GM12864 (cell line): ENCODE measurements at regions not wholly inside any gene's neighbourhood (a gene's known extent, or its start where the extent isn't known, plus 50 kb on each side); places are given as distances from the start of the nearest gene placed in this dataset.

Experiments used
- DNase-seq: peaks from one replicate; pipeline ENCODE4 v3.0.0-alpha.2; 2011; ENCODE audit warnings: low read depth
- H3K4me3 ChIP-seq: 2 replicates; pipeline ENCODE4 v1.5.1; 2011; ENCODE audit warnings: mild to moderate bottlenecking, low read depth, low read length, control low read depth
- TF ChIP-seq, protein P1 (sequence below): IDR thresholded peaks from 2 replicates; pipeline ENCODE4 v1.5.1; 2011; ENCODE audit warnings: low read depth, mild to moderate bottlenecking, moderate library complexity, low read length, control low read depth, inconsistent platforms; ENCODE audit errors: missing control alignments

DNA sequence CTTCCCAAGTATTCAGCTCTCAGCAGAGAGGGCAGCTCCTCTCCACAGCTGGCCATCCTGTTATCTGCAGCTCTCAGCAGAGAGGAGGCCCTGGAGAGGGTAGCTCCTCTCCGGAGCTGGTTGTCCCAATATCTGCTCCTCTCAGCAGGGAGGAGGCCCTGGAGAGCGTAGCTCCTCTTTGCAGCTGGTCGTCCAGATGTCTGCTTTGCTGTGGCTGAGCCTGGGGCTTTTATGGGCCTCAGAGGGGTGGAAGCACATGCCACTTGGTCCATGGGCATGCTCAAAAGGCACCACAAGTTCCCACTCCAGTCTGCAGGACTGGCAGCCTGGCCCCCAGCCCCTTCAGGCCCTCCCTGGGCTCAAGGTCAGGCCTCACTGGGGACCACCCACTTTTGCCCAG lies 314.3 kb downstream of the KCNJ2 start:
- DNase-seq: no peak
- TF ChIP-seq, protein P1, sequence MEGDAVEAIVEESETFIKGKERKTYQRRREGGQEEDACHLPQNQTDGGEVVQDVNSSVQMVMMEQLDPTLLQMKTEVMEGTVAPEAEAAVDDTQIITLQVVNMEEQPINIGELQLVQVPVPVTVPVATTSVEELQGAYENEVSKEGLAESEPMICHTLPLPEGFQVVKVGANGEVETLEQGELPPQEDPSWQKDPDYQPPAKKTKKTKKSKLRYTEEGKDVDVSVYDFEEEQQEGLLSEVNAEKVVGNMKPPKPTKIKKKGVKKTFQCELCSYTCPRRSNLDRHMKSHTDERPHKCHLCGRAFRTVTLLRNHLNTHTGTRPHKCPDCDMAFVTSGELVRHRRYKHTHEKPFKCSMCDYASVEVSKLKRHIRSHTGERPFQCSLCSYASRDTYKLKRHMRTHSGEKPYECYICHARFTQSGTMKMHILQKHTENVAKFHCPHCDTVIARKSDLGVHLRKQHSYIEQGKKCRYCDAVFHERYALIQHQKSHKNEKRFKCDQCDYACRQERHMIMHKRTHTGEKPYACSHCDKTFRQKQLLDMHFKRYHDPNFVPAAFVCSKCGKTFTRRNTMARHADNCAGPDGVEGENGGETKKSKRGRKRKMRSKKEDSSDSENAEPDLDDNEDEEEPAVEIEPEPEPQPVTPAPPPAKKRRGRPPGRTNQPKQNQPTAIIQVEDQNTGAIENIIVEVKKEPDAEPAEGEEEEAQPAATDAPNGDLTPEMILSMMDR: no peak
- H3K4me3 ChIP-seq: no peak overlapping the region

DNA sequence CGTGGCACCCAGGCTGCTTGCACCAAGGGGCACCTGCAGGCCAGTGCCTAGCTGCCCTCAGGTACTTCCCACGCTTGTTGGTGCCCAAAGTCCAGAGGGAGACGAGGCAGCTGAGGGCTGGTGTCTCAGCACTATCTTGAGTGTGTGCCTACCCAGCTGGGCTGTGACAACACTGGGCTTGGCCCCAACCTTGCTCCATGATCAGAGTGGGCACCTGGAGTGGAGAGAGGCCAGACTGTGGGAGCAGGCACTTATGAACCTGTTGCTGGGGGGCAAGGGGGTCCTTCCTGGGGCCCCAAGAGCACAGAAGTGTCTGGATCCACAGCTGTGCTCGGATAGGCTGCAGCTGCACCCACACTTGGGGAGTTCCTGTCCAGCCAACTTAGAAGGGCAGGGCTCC lies 314.7 kb downstream of the KCNJ2 start:
- no peak overlapping the region for H3K4me3 ChIP-seq
- TF ChIP-seq, protein P1: no peak
- no peak for DNase-seq

DNA sequence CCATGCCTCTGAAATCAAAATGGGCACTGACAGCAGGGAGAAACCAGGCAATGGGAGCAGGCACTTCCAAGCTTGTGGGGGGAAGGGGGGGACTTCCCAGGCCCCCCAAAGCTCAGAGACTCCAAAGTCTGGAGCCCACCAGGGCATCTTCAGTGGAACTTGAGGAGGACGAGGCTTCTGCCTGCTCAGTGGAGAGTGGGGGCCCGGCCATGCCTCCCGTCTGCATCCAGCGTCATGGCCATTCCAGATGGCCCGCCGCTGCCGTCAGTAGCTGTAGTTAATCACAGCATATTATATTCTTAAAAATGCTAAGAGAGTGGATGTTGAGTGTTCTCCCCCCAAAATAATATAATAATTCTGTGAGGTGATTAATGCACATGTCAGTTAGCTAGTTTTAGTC lies 315.2 kb downstream of the KCNJ2 start:
- no peak overlapping the region for H3K4me3 ChIP-seq
- no peak for DNase-seq

DNA sequence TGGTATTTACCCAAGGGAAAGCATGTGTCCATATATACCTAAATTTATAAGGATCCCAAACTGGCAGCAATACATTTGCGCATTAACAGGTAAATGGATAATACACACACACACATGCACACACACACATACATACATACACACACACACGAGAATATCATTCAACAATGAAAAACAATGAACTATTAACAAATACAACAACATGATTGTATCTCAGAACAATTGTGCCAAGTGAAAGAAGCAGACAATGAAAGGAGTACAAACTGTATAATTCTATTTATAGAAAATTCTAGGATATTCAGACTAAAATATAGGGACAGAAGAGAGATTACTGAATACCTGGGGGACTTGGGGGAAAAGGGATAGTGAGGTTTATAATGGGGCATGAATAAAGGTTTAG lies 323.0 kb downstream of the KCNJ2 start:
- DNase-seq: no peak
- TF ChIP-seq, protein P1: no peak

More for the DNA sequence above, 315.2 kb downstream of the KCNJ2 start:
- TF ChIP-seq, protein P1: no peak

DNA sequence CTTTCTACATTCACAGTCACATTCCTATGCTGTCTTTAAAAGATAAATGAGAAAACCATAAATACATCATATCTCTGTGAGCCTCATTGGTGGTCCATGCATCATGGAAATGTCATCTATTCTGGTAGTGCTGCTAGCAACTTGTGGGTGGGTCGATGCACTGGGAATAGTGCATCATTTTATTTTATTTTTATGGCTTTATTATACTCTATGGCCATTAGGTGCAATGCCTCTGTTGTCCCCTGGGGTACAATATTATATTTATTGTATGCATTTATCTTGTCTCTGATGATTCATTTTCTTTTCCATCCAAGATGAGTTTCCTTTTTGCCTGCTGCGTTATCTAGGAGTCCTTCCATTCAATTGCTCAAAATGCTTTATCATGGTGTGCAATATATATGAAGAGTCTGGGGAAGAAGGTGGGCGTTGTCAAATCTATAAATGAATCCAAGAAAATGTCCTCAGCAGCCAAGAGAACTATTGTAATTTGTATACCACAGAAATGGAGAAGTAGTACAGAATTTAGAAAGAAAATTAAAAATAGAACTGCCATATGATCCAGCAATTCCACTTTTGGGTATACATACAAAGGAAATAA lies 324.0 kb downstream of the KCNJ2 start:
- no peak for DNase-seq
- TF ChIP-seq, protein P1: no peak

More for the DNA sequence above, 323.0 kb downstream of the KCNJ2 start:
- H3K4me3 ChIP-seq: no peak overlapping the region

DNA sequence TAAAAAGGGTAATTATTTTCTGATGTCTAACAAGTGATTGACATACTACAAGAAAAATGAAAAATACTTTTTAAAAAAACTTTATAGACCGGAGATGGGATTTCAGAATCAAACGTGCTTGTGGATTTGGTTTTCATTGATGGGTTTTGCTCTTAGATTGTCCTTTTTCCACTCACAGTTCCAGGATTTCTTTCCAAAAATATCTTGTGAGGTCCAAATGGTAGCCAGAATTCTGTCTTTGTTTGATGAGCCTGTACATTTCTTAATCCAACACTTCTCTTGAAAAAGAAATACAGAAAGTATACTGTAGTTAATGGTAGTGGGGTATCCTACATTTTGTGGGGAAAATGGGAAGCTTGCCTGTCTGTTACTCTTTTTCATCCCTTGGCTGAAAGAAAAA lies 329.3 kb downstream of the KCNJ2 start:
- TF ChIP-seq, protein P1: no peak
- DNase-seq: no peak
- H3K4me3 ChIP-seq: no peak overlapping the region

More for the DNA sequence above, 324.0 kb downstream of the KCNJ2 start:
- no peak overlapping the region for H3K4me3 ChIP-seq

DNA sequence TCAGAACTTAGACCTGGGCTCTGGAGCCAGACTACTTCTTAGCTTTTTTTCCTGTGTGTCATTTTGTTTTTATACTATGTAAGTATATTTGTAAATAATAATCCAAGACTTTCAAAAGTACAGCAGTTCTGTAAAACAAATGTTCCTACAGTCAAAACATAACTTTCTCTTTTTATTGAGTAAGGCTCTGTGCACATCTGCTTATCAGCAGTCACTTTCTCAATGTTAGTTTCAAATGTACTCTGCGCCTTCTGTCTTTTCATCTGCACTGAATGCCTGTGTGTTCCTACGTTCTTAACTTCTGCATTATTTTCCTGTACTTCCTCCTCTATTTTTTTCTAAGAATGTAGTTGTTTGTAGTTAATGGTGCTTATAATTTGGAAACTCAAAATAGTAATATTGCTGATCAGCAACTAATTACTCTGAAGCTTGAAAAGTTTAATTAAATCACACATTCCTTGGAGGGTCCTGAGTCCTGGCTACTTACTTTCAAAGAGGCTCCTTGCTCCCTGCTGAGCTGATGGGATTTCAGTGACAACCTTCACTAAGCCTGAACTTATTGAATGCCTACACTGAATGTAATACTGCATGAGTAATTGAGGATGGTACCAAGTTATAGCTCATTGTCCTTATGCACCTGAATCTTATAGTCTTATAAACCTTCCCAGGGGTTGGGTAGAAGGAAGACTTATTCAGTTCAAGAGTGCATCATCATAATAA lies 329.9 kb downstream of the KCNJ2 start:
- no peak overlapping the region for H3K4me3 ChIP-seq
- no peak for DNase-seq
- TF ChIP-seq, protein P1: no peak
